HG03280 (cell line): ENCODE measurements at regions not wholly inside any gene's neighbourhood (a gene's known extent, or its start where the extent isn't known, plus 50 kb on each side); places are given as distances from the start of the nearest gene placed in this dataset.

ENCODE experiments used
- ATAC-seq: cut with Tn5 transposase; IDR thresholded peaks from one replicate; pipeline ENCODE4 v1.9.1; 2021; ENCODE audit warnings: mild to moderate bottlenecking, moderate library complexity; ENCODE audit not compliant: unreplicated experiment

DNA sequence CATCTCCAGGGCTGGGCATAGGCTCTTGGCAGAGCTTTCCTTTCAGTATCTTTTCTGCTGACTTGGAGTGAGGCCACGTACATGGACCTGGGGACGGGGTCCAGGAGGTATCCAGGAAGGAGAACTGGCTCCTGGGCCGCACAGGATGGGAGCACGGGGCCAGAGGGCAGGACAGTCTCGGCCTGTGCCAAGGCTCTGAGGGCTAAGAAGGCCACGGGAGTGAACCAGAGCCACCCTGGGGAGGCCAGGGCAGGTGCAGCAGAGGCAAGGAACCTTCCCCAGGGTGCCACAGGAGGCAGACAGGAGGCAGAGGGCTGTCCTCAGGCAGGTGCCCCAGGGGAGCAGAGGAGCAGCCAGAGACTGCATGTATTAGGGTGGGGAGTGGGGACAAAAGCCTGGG, 50.3 kb downstream of the PLXNA1 start:
- no peak for ATAC-seq

DNA sequence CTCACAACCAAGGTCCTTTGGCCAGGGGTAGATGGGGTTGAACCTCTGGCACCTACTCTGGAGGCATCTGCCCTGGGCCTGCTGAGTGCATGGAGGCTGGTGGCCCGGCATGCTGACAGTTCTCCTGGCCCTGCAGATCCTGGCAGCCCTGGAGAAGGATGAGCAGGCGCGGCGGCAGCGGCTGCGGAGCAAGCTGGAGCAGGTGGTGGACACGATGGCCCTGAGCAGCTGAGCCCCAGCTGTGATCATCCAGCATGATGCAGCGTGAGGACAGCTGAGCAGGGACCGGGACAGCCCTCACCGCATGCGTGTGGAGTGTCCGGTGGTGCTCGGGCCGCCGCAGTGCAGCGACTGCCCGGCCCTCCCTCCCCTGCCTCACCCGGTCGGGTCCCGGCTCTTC, 50.9 kb downstream of the PLXNA1 start:
- no peak for ATAC-seq

DNA sequence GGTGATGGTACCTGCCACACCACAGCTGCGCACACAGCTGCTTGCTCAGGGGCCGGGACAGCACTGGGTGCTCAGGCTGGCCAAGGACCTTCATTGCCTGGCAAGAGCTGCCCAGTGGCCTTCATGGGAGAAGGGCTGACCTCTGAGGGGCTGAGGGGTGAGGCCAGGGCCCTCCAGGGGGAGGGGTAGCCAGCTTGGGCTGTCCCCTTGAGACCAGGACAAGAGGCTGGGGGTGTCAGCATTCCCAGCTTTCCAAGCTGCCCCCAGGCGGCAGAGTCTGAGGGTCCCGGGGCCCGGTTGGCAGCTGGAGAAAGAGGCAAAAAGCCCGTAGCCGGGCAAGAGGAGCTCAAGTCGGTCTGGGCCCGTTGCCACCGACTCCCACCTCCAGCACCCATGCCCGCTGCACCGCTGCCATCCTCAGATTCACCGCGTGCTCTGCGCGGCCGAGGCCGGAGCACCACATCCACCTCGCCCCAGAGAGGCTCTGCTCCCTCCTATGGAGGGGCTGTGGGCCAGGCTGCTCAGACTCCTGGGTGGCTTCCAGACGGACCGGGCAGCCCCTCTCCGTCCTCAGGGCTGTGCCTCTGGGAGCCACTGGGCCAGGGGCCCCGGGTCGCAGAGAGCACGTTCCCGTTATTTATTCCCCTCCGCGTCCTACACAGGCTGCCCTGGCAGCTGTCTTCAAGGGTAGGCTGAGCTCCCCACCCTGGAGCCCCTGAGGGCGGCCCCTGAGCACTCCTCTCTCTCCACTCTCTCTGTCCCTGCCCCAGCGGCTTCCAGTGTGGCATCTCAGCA, 51.5 kb downstream of the PLXNA1 start:
- ATAC-seq = no peak

DNA sequence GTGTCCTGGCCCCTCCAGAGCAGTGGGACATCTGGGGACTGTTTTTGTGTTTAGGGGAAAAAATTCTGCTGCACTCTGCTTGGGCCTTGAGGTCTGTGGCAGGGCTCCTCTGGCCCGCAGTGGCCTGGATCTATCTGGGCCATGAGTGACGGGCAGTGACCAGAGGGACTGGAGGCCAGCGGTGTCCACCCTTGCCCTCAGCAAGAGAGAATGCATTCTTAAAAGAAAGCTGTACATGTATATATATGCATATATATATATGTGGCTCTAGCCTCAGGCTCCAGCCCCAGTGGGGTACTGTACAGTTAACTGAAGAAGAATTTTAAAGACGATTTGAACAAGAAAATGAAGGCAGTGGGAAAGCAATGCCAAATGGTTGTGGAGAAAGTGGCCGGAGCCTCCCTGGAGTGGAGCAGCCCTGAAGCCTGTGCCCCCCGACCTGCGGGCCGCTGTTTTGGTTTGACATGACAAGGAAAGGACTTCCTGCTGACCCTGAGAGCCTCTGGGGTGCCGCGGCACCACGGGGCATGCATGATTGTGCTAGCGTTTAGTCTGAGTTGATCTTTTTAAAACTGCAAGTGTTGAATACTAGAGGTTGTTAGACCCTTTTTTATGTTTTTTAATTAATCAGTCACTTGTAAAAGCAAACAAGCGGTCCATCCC, 52.2 kb downstream of the PLXNA1 start:
- ATAC-seq = no peak

DNA sequence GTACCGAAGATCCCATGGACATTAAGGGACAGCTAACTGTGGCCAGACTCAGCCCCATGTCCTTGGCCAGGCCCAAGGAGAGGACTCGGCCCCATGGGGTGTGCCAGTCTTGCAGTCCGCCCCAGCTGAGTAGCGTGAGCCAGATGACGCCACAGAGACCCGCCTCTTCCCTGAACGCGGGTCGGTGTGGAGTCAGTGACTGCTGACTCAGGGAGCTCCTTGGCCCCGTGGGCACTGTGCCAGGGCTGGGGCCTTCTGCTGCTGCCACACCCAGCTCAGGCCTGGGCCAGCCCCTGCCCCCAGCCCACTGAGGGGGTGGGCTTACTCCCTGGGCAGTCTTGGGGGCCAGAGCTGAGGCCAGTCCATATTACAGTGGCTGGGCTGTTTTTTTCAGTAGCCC, 52.8 kb downstream of the PLXNA1 start:
- no peak for ATAC-seq

DNA sequence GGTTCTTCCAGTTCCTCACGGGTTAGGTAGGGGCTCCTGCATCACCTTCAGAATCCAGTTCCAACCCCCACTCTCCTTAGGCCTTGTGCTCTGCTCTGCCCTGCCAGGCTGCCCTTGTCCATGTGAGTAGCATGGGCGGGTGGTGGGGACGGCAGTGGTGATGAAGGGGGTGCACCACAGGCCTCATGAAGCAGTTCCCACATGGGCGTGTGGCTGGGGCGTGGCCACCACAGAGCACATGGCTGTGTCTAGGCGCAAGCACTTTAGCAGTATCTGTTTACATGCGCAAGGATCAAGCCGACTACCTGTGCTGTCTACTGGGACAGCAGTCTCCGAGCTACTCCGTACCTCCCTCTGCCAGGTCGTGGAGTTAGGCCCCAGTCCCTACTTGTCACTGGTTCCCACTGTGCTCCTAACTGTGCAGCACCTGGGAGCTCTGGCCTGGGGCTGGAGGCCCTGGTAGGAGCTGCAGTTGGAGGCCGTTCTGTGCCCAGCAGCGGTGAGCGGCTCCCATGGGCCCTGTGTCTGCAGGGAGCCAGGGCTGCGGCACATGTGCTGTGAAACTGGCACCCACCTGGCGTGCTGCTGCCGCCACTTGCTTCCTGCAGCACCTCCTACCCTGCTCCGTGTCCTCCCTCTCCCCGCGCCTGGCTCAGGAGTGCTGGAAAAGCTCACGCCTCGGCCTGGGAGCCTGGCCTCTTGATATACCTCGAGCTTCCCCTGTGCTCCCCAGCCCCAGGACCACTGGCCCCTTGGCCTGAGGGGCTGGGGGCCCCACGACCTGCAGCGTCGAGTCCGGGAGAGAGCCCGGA, 53.5 kb downstream of the PLXNA1 start:
- ATAC-seq = no peak

DNA sequence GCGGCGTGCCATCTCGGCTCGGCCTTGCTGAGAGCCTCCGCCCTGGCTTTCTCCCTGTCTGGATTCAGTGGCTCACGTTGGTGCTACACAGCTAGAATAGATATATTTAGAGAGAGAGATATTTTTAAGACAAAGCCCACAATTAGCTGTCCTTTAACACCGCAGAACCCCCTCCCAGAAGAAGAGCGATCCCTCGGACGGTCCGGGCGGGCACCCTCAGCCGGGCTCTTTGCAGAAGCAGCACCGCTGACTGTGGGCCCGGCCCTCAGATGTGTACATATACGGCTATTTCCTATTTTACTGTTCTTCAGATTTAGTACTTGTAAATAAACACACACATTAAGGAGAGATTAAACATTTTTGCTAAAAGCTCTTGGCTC, 54.1 kb downstream of the PLXNA1 start:
- ATAC-seq = no peak

DNA sequence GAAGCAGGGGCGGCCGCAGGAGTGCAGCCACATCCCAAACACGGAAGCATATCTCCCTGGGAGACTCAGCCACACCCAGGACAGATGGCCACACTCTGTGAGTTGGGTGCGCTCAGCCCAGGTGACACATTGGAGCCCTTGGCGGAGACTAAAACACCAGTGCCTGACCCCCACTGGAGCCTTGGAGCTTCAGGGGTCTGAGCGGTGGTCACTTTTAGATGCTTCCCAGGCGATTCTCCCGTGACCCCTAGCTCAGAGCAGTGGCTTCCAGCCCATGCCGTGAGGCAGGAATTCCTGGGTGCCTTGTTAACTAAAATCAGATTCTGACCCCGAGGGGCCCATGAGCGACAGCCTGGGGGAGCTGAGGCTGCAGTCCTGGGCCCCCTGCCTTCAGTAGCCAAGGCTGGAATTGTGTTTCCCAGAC, 54.5 kb downstream of the PLXNA1 start:
- ATAC-seq = no peak

DNA sequence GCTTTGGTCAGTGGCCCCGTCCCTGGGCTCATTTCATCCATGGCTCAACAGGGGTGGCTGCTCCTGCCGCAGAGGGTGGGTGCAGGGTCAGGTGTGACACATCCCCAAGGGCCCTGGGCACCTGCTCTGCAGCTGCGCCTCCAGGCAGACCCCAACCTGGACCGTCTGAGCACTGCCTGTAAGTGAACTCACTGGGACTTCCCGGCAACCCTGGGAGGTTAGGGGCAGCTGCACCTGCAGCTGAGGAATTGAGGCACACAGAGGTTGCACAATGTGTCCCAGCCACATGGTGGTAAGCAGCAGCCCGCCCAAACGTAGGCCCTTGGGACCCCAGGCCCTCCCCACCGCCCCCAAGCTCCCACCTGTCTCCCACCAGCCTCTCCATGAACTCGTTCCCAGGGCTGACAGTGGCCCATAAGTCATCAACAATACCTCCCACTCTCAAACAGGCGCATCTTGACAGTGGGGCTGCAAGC, 55.1 kb downstream of the PLXNA1 start:
- no peak for ATAC-seq

DNA sequence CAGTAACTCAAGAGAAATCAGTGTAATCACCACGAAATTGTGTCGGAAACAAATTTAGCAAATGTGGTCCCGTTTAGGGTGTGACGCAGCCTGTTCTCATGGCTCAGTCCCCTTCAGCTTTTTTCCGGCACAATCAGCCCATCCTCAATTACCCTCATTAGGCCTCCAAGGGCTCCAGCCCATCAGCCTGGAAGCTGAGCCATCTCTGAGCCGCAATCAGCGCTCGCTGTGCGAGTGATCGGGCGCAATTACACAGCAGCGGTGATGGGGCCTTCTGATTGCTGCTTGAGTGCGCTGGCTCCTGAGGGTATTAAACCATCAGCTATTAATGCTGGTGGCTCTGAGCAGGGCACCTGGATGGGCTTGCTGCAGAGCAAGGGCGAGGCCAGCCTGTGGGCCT, 55.6 kb downstream of the PLXNA1 start:
- no peak for ATAC-seq

DNA sequence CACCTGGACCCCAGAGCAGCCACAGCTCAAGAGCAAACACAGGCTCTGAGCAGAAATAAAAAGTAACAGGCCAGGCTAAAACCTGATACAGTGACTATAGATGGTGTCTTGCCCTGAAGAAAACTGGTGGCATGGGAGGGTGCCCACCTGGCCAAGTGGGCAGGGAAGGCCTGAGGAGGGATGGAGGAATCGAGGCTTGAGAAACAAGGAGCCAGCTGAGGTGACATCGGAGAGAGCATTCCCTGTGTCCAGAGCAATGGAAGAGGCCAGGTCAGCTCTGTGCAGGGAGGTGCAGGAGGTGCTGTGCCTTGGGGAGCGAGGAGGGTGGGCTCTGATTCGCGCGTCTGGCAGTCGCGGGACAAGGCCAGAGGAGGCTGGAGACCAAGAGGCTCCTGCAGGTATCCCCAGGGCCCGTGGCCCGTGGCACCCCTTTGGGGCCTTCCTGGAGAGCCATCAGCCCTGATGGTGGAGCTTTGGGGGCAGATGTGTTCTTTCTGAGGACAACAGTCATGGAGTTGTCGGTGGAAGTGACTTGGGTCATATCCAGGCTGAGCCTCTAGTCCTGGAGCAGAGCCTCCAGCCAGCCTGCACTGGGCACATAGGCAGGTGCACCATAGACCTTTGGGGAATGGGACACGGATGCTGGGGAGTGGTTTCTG, 56.1 kb downstream of the PLXNA1 start:
- no peak for ATAC-seq

DNA sequence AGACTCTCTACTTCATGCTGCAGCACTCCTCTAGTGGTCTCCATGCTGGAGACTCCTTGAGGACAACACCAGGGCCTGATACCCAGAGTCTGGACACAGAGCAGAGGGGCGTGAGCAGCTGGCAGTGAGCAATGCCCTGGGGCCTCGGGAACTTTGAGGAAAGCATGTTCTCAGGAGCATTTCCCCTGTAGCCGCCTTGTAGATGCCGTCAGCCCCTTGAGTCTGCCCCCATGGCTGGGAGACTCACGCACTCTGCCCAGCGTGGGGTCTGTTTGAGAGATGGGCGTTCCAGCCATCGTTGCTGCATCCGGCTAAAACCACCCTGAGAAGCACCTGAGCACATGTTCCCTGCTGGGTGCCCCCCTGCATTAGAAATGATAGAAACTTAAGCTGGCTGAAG, 56.8 kb downstream of the PLXNA1 start:
- ATAC-seq = no peak

DNA sequence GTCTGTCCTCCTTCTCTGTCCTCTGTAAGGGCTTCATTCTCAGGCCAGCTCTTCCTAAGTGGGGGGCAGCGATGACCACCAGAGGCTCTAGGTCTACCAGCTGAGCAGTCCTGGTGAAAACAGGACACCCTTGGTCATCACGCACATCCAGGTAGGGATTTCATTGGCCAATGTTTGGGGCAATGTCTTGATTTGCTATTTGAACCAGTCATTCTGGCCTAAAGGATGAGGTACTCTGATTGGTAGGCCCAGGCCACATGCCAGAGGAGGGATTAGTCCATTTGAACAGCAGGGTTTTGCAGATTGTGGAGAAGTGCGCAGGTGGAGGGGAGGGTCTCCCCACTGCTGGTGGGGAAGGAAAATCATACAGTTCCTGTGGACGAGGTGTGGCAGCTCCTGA, 57.3 kb downstream of the PLXNA1 start:
- ATAC-seq = no peak

DNA sequence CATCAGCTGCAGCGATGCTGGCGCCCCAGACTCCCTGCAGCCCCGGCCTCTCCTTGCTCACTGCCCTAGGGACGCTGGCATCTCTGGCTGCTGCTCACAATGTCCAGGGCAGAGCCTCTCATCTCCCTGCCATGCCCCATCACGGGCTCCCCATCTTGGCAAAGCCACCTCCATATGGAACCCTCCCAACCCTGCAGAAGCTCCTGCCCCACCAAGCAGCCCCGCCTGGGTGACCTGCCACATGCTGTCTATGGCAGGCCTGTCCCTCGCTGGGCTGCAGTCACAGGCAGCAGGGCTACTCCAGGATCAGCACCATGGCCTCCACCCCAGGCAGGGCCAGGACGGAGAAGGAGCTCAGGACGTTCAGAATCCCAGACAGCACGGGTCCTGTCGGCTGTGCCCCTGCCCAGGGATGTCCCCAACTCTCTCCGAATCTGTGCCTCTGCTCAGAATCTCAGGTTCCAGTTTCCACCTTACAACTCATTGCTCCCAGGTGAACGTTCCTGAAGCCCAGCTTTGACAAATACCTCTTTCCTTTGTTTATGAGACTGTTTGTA, 58.4 kb downstream of the PLXNA1 start:
- no peak for ATAC-seq

DNA sequence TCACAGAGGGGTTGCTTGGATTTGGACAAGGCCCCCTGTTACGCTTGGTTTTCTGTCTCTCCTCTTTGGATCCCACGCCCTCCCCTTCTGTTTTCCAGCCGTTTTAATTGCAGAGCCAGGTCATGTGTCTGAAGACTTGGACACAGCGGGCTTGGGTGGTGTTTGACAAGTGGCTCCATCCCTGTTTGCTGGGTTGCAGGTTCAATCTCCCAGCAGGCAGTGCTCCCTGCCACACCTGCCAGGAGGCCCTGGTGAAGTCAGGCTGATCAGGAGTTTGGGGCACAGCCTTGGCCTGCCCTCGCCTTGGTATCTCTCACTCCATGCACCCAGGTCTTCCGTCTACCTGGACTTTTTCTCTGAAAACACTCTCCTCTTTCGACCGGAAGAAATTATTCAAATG, 59.0 kb downstream of the PLXNA1 start:
- ATAC-seq = no peak

DNA sequence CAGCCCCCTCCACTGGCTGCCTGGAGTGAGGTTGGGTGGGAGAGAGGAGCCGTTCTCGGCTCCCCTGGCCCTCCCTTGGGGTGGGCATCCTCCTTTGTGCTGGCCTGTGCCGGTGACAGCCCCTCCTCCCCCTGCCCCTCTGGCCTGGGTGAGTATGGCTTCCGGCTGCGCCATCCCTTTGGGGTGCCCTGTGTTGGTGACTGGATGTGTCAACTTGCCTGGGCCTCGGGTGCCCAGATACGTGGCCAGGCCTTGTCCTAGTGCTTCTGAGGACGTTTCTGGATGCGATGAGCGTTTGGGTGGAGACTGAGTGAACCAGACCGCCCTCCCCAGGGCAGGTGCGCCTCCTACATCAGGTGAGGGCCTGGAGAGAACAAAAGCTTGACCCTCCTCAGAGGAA, 59.7 kb downstream of the PLXNA1 start:
- no peak for ATAC-seq

DNA sequence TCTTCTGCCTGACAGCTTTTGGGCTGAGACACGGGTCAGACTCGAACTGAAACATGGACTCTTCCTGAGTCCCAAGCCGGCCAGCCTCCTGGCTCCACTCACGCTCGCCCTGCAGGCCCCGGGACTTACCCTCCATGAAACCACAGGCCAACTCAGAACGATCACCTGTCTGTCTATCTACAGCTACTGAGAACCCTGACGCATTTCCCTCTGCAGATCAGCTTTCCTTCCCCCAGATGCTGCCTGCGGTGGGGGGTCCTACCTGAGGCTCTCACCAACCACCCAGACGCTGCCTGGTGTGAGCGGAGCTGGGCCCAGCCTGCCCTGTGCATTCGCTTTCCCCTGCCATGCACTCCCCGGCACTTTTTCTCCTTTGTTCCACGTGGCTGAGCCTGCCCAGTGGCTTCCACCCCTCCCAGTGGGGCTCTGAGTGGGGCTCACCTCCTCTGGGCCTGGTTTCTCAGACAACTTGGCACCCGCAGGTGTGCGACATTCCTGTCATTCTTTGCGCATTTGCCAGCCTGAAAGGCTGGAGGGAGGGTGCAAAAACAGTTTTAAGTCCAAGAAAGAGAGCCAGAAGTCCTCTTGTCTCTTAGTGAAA, 60.2 kb downstream of the PLXNA1 start:
- no peak for ATAC-seq

DNA sequence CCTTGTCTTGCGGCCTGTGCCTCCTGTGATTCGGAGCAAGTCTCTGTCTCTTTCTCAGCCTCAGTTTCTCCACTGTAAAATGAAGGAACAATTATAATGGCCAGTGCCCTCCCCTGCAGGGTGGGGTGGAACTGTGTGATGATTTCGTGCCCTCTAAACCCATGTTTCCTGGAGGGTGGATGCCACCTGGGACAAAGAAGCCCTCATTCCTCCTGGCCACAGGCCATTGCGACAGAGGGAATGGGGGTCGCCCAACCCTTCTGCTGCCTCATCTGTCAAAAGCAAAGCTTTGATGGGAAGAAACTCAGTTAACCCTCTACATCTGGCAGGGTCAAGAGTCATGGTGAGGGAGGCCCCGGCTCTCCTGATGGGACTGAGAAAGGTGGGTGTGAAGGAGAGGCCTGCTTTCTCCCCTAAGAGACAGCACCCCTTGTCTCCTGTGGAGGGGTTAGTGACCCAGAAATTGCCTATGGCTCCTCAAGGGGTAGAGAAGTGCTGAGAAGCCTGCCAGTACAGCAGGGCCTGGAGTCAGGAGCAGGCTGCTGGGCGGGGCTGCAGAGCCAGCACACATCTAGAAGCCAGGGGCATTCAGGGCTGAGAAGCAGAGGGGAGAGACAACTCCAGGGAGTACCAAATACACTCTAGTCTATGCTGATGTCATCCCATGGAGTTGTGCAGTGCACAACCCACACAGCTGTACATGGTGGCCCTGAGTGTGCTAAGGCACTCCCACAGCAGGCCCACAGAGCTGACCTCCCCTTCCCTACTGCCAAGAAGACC, 61.0 kb downstream of the PLXNA1 start:
- no peak for ATAC-seq

DNA sequence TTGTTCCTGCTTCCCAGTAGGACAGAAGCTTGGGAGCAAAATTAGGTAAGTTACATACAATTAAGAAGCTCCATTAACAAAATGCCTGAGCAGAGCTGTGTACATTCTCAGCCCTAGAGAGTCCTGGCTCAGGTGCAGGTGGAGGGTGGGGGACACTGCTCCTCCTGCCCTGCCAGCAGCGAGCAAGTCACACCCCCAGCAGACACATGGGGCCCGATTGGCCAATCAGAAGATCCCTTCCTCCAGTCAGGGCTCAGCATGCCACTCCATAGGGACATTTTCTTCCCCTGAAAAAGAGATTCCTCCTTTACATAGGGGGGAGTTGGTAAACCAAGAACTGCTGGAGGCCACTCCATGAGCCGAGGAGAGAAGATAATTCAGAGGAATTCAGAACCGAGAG, 62.1 kb downstream of the PLXNA1 start:
- no peak for ATAC-seq
